HCT116 (cell line): ENCODE measurements at regions not wholly inside any gene's neighbourhood (a gene's known extent, or its start where the extent isn't known, plus 50 kb on each side); places are given as distances from the start of the nearest gene placed in this dataset.
A peak's percentile ranks its signal among the peaks of the same experiment; 100 is the strongest.

ENCODE experiments used
- ATAC-seq: fragments of 200-7000 bp; cut with Tn5 transposase; 2 replicates; pipeline ENCODE4 v1.9.1; 2020; ENCODE audit warnings: mild to moderate bottlenecking, moderate library complexity
- BruUV-seq: library from RNA; stranded (reverse); fragments of 400-500 nt; replicated peaks from 2 replicates; lab custom pipeline; 2021; lab: Mats Ljungman, UMichigan
- CTCF ChIA-PET: fragments of 300-600 bp; sonication (Branson Sonifier 250); formaldehyde crosslinking; loops from one replicate; lab custom pipeline; 2021; ENCODE audit warnings: antibody characterized with exemption; lab: Charles Lee
- POLR2A ChIA-PET: fragments of 300-600, 350-600 bp; sonication (Branson Sonifier 250); formaldehyde crosslinking; loops from one replicate; lab custom pipeline; 2021; ENCODE audit warnings: antibody characterized with exemption; lab: Charles Lee
- RAD21 ChIA-PET, 2 experiments: fragments of 300-600 bp; sonication (Branson Sonifier 250); formaldehyde crosslinking; loops; one replicate each; lab custom pipeline; 2023; ENCODE audit warnings: low total read pairs in 2 of 2; ENCODE audit not compliant: uncharacterized antibody in 2 of 2, unreplicated experiment in 2 of 2, low non-redundant PET in 1 of 2; lab: Charles Lee
- DNase-seq: peaks from one replicate; pipeline ENCODE4 v3.0.0-alpha.2; 2010; ENCODE audit warnings: low read depth, low spot score
- H2AFZ ChIP-seq: fragments of 200-600 bp; shearing (Covaris generic), sonication (generic); 2 replicates; pipeline ENCODE4 v1.6.1; 2017; ENCODE audit warnings: low read depth, mixed run types, mixed read lengths, antibody characterized with exemption, low read length; ENCODE audit not compliant: poor library complexity, severe bottlenecking
- H3K27ac ChIP-seq: 2 replicates; pipeline ENCODE4 v1.5.1; 2012; ENCODE audit warnings: low read depth, low read length
- H3K27me3 ChIP-seq: fragments of 200-600 bp; sonication (generic); 2 replicates; pipeline ENCODE4 v1.6.1; 2016; ENCODE audit warnings: mixed run types, low read length, mixed read lengths; ENCODE audit not compliant: insufficient read depth
- H3K36me3 ChIP-seq, 2 experiments: fragments of 200-500 bp in 1 of 2; fragments of 200-600 bp in 1 of 2; sonication (Bioruptor generic) in 1 of 2; sonication (generic) in 1 of 2; 2 replicates each; pipeline versions ENCODE4 v1.5.1 to v1.6.1; 2014 to 2016; ENCODE audit warnings: low read length in 2 of 2, inconsistent platforms in 1 of 2, mixed read lengths in 1 of 2, mixed run types in 1 of 2; ENCODE audit not compliant: insufficient read depth in 2 of 2, control insufficient read depth in 1 of 2
- H3K4me1 ChIP-seq, 2 experiments: fragments of 200-600 bp in 1 of 2; sonication (generic) in 1 of 2; 2 replicates each; pipeline versions ENCODE4 v1.5.1 to v1.6.1; 2012 to 2017; ENCODE audit warnings: low read length in 2 of 2, inconsistent platforms in 1 of 2, mild to moderate bottlenecking in 1 of 2, mixed read lengths in 1 of 2, mixed run types in 1 of 2, moderate library complexity in 1 of 2; ENCODE audit not compliant: insufficient read depth in 2 of 2, control insufficient read depth in 1 of 2
- H3K4me2 ChIP-seq: fragments of 200-600 bp; sonication (generic); 2 replicates; pipeline ENCODE4 v1.6.1; 2017; ENCODE audit warnings: mixed run types, low read length, mixed read lengths
- H3K4me3 ChIP-seq, 2 experiments: fragments of 200-600 bp in 1 of 2; sonication (generic) in 1 of 2; replicated peaks in 1 of 2; 2 replicates each; pipeline ENCODE4 v1.5.1; 2011 to 2016; ENCODE audit warnings: low read length in 2 of 2, control low read depth in 1 of 2, low read depth in 1 of 2, mild to moderate bottlenecking in 1 of 2, mixed read lengths in 1 of 2, mixed run types in 1 of 2
- H3K79me2 ChIP-seq: fragments of 200-600 bp; sonication (generic); 2 replicates; pipeline ENCODE4 v1.6.1; 2017; ENCODE audit warnings: mild to moderate bottlenecking, mixed run types, low read length, moderate library complexity, mixed read lengths; ENCODE audit not compliant: insufficient read depth
- H3K9ac ChIP-seq: fragments of 200-600 bp; sonication (generic); 2 replicates; pipeline ENCODE4 v1.6.1; 2016; ENCODE audit warnings: low read length, mixed read lengths
- H3K9me2 ChIP-seq: fragments of 200-600 bp; sonication (generic), shearing (Covaris generic); 2 replicates; pipeline ENCODE4 v1.6.1; 2017; ENCODE audit warnings: mixed run types, mild to moderate bottlenecking, moderate library complexity; ENCODE audit not compliant: insufficient read depth
- H3K9me3 ChIP-seq, 2 experiments: fragments of 200-500 bp in 1 of 2; fragments of 200-600 bp in 1 of 2; sonication (Bioruptor generic) in 1 of 2; sonication (generic) in 1 of 2; 2 replicates each; pipeline ENCODE4 v1.6.1; 2014 to 2017; ENCODE audit warnings: low read length in 2 of 2, mixed read lengths in 2 of 2, inconsistent platforms in 1 of 2, low read depth in 1 of 2, mild to moderate bottlenecking in 1 of 2, mixed run types in 1 of 2, moderate library complexity in 1 of 2; ENCODE audit not compliant: control insufficient read depth in 1 of 2, insufficient read depth in 1 of 2
- H4K20me1 ChIP-seq: fragments of 200-600 bp; sonication (generic), shearing (Covaris generic); 2 replicates; pipeline ENCODE4 v1.6.1; 2017; ENCODE audit warnings: mixed run types, mild to moderate bottlenecking, moderate library complexity; ENCODE audit not compliant: insufficient read depth
- ATF3 ChIP-seq: IDR thresholded peaks from 2 replicates; pipeline ENCODE4 v1.6.1; 2012
- CBX3 ChIP-seq: IDR thresholded peaks from 2 replicates; pipeline ENCODE4 v1.6.1; 2012; ENCODE audit warnings: low read depth
- CEBPB ChIP-seq: IDR thresholded peaks from 2 replicates; pipeline ENCODE4 v1.6.1; 2012; ENCODE audit warnings: low read depth
- CTCF ChIP-seq, 3 experiments: fragments of 200-600 bp in 1 of 3; sonication (generic) in 1 of 3; IDR thresholded peaks in 2 of 3; conservative IDR thresholded peaks in 1 of 3; 2 replicates each; pipeline ENCODE4 v1.5.1; 2012 to 2017; ENCODE audit warnings: low read depth in 2 of 3, low read length in 2 of 3, antibody characterized with exemption in 1 of 3, borderline replicate concordance in 1 of 3, control low read depth in 1 of 3, mild to moderate bottlenecking in 1 of 3, mixed read lengths in 1 of 3, mixed run types in 1 of 3, moderate library complexity in 1 of 3; ENCODE audit not compliant: insufficient read depth in 1 of 3
- EGR1 ChIP-seq: IDR thresholded peaks from 2 replicates; pipeline ENCODE4 v1.6.1; 2012; ENCODE audit warnings: low read depth
- EZH2 ChIP-seq: fragments of 200-600 bp; sonication (generic); IDR thresholded peaks from 2 replicates; pipeline ENCODE4 v1.6.1; 2017; ENCODE audit warnings: antibody characterized with exemption, mixed run types
- EZH2phosphoT487 ChIP-seq: fragments of 200-600 bp; IDR thresholded peaks from 2 replicates; pipeline ENCODE4 v1.6.1; 2018; ENCODE audit warnings: antibody characterized with exemption, borderline replicate concordance
- FOSL1 ChIP-seq: IDR thresholded peaks from 2 replicates; pipeline ENCODE4 v1.6.1; 2012; ENCODE audit warnings: low read depth
- JUND ChIP-seq: IDR thresholded peaks from 2 replicates; pipeline ENCODE4 v1.6.1; 2012
- MAX ChIP-seq: IDR thresholded peaks from 2 replicates; pipeline ENCODE4 v1.6.1; 2012
- POLR2A ChIP-seq: IDR thresholded peaks from 2 replicates; pipeline ENCODE4 v1.7.0; 2011; ENCODE audit warnings: borderline replicate concordance; ENCODE audit not compliant: insufficient read depth, insufficient read length; ENCODE audit errors: extremely low read depth
- RAD21 ChIP-seq: IDR thresholded peaks from 2 replicates; pipeline ENCODE4 v1.6.1; 2012; ENCODE audit warnings: low read depth, mild to moderate bottlenecking
- REST ChIP-seq: IDR thresholded peaks from 2 replicates; pipeline ENCODE4 v1.6.1; 2012; ENCODE audit warnings: low read depth
- SIN3A ChIP-seq: IDR thresholded peaks from 2 replicates; pipeline ENCODE4 v1.6.1; 2012; ENCODE audit warnings: low read depth
- SP1 ChIP-seq: IDR thresholded peaks from 2 replicates; pipeline ENCODE4 v1.6.1; 2012; ENCODE audit warnings: low read depth
- SRF ChIP-seq: IDR thresholded peaks from 2 replicates; pipeline ENCODE4 v1.6.1; 2012; ENCODE audit warnings: low read depth
- TCF7L2 ChIP-seq: IDR thresholded peaks from 2 replicates; pipeline ENCODE4 v1.7.0; 2011; ENCODE audit warnings: borderline replicate concordance, inconsistent platforms; ENCODE audit not compliant: insufficient read depth, insufficient read length; ENCODE audit errors: extremely low read depth
- YY1 ChIP-seq: IDR thresholded peaks from 2 replicates; pipeline ENCODE4 v1.6.1; 2011; ENCODE audit warnings: low read length, low read depth, moderate library complexity, mild to moderate bottlenecking; ENCODE audit not compliant: insufficient replicate concordance; ENCODE audit errors: extremely low read depth
- ZFX ChIP-seq: fragments of 450-650 bp; IDR thresholded peaks from 2 replicates; pipeline ENCODE4 v1.6.1; 2017
- ZNF274 ChIP-seq: fragments of 200-500 bp; sonication (Bioruptor generic); IDR thresholded peaks from 2 replicates; pipeline ENCODE4 v1.6.1; 2014; ENCODE audit warnings: mild to moderate bottlenecking, low read depth, low read length, inconsistent platforms
- intact Hi-C: fragments of 100-400 bp; cut with micrococcal nuclease; formaldehyde crosslinking; loops from 2 replicates; pipeline ENCODE4 v1.10.0; 2022

GRCh38 chr1:177585302-177586220 is 384.3 kb downstream of the SEC16B start:
- TF ChIP-seq FOSL1 (no peak), YY1 (no peak), ZFX (no peak), REST (no peak), EZH2 (no peak), CTCF (IDR thresholded peaks at IDR 0.05 in 2 of 3, conservative IDR thresholded peaks at IDR 0.05 in 1 of 3; ENCODE audit: borderline replicate concordance in 1 of 3, insufficient read depth in 1 of 3, low read depth in 2 of 3, low read length in 2 of 3) (no peak), CEBPB (no peak), POLR2A (no peak), ATF3 (no peak), SP1 (no peak; the same call in 1 of the 2 replicates), MAX (no peak), SRF (no peak), RAD21 (no peak), TCF7L2 (no peak), EZH2phosphoT487 (no peak), JUND (no peak), ZNF274 (no peak), SIN3A (no peak), CBX3 (no peak), EGR1 (no peak)
- Histone ChIP-seq H3K9me2 (no peaks in the 10 kb centered on the region), H3K27me3 (peaks cover 7% of the 10 kb centered on the region; the same call in 1 of the 2 replicates), H3K9me3 (no peaks in the 10 kb centered on the region), H3K9ac (no peak overlapping the region), H3K4me1 (peaks cover 0 to 16% of the 10 kb centered on the region in 2 experiments; a peak in 1 of 4 replicates), H3K79me2 (no peaks in the 10 kb centered on the region), H3K4me2 (0 out of 2 replicates have a peak overlapping the region, but pooled peaks have one; percentile 12), H4K20me1 (no peaks in the 10 kb centered on the region; the same call in 1 of the 2 replicates), H3K4me3 (no peak overlapping the region), H3K36me3 (no peaks in the 10 kb centered on the region), H2AFZ (no peak overlapping the region), H3K27ac (no peak overlapping the region)
- ATAC-seq (no peak), DNase-seq (no peak)
- CTCF ChIA-PET: no interaction called here
- POLR2A ChIA-PET: no interaction called here
- RAD21 ChIA-PET: no interaction called here
- intact Hi-C loops: no loop called here
- no TSS peak for BruUV-seq
